ENCODE measurements at regions not wholly inside any gene's neighbourhood (a gene's known extent, or its start where the extent isn't known, plus 50 kb on each side); places are given as distances from the start of the nearest gene placed in this dataset.

- DNase-seq (ENCODE audit: low spot score in 2 of 2) (no peak), ATAC-seq (no peak)
- H3K9me3 Mint-ChIP-seq: no peaks in the 10 kb centered on the region
- no peaks in the 10 kb centered on the region for H3K36me3 Mint-ChIP-seq
- no peak overlapping the region for H3K27ac Mint-ChIP-seq
Observed at GRCh38 chr15:101558221-101558941, 68.9 kb upstream of the PCSK6 start.

GRCh38 chr15:101556273-101556672, 66.8 kb upstream of the PCSK6 start:
- no peak for ATAC-seq
- H3K9me3 Mint-ChIP-seq: no peaks in the 10 kb centered on the region
- no peak for DNase-seq (ENCODE audit: low spot score in 2 of 2)
- no peaks in the 10 kb centered on the region for H3K36me3 Mint-ChIP-seq
- no peak overlapping the region for H3K27ac Mint-ChIP-seq

GRCh38 chr15:101554115-101554915, 64.8 kb upstream of the PCSK6 start:
- Mint-ChIP-seq H3K9me3 (no peaks in the 10 kb centered on the region), H3K36me3 (no peaks in the 10 kb centered on the region), H3K27ac (no peak overlapping the region)
- DNase-seq (ENCODE audit: low spot score in 2 of 2) (no peak), ATAC-seq (no peak)

- peaks cover 0 to 4% of the 10 kb centered on the region in 2 donors for H3K9me3 Mint-ChIP-seq
Observed at GRCh38 chr15:101551696-101552591, 62.4 kb upstream of the PCSK6 start.

GRCh38 chr15:101550124-101550523, 60.6 kb upstream of the PCSK6 start:
- no peak overlapping the region for H3K27ac Mint-ChIP-seq
- H3K36me3 Mint-ChIP-seq: no peaks in the 10 kb centered on the region
- no peak for ATAC-seq
- H3K9me3 Mint-ChIP-seq: peaks cover 0 to 4% of the 10 kb centered on the region in 2 donors
- DNase-seq (ENCODE audit: low spot score in 2 of 2): no peak

More at GRCh38 chr15:101551696-101552591, 62.4 kb upstream of the PCSK6 start:
- no peaks in the 10 kb centered on the region for H3K36me3 Mint-ChIP-seq
- H3K27ac Mint-ChIP-seq: no peak overlapping the region
- no peak for ATAC-seq
- no peak for DNase-seq (ENCODE audit: low spot score in 2 of 2)

- H3K27ac Mint-ChIP-seq: no peak overlapping the region
- ATAC-seq: no peak
- peaks cover 0 to 4% of the 10 kb centered on the region in 2 donors for H3K9me3 Mint-ChIP-seq
- H3K36me3 Mint-ChIP-seq: no peaks in the 10 kb centered on the region
- no peak for DNase-seq (ENCODE audit: low spot score in 2 of 2)
Observed at GRCh38 chr15:101549647-101550046, 60.1 kb upstream of the PCSK6 start.

GRCh38 chr15:101547737-101548136, 58.2 kb upstream of the PCSK6 start:
- peaks cover 0 to 4% of the 10 kb centered on the region in 2 donors for H3K9me3 Mint-ChIP-seq
- H3K36me3 Mint-ChIP-seq: no peaks in the 10 kb centered on the region
- ATAC-seq: no peak
- DNase-seq (ENCODE audit: low spot score in 2 of 2): no peak
- H3K27ac Mint-ChIP-seq: no peak overlapping the region

GRCh38 chr15:101545548-101546505, 56.3 kb upstream of the PCSK6 start:
- H3K9me3 Mint-ChIP-seq: peaks cover 0 to 4% of the 10 kb centered on the region in 2 donors
- no peak for DNase-seq (ENCODE audit: low spot score in 2 of 2)
- no peak for ATAC-seq
- no peaks in the 10 kb centered on the region for H3K36me3 Mint-ChIP-seq
- H3K27ac Mint-ChIP-seq: no peak overlapping the region

- DNase-seq (ENCODE audit: low spot score in 2 of 2) (no peak), ATAC-seq (no peak)
- H3K36me3 Mint-ChIP-seq: no peaks in the 10 kb centered on the region
- peaks cover 0 to 4% of the 10 kb centered on the region in 2 donors for H3K9me3 Mint-ChIP-seq
- H3K27ac Mint-ChIP-seq: no peak overlapping the region
Observed at GRCh38 chr15:101544613-101544945, 55.1 kb upstream of the PCSK6 start.

GRCh38 chr15:101543926-101544612, 54.6 kb upstream of the PCSK6 start:
- DNase-seq (ENCODE audit: low spot score in 2 of 2): no peak
- peaks cover 0 to 4% of the 10 kb centered on the region in 2 donors for H3K9me3 Mint-ChIP-seq
- H3K36me3 Mint-ChIP-seq: no peaks in the 10 kb centered on the region
- ATAC-seq: no peak
- peak overlapping the region in 1 of 2 donors; percentile 79 for H3K27ac Mint-ChIP-seq

- ATAC-seq (no peak), DNase-seq (ENCODE audit: low spot score in 2 of 2) (no peak)
- H3K36me3 Mint-ChIP-seq: no peaks in the 10 kb centered on the region
- H3K27ac Mint-ChIP-seq: no peak overlapping the region
- H3K9me3 Mint-ChIP-seq: peaks cover 0 to 4% of the 10 kb centered on the region in 2 donors
Observed at GRCh38 chr15:101543431-101543830, 53.9 kb upstream of the PCSK6 start.

GRCh38 chr15:101543026-101543390, 53.5 kb upstream of the PCSK6 start:
- peaks cover 0 to 3% of the 10 kb centered on the region in 2 donors for H3K9me3 Mint-ChIP-seq
- no peak overlapping the region for H3K27ac Mint-ChIP-seq
- no peaks in the 10 kb centered on the region for H3K36me3 Mint-ChIP-seq
- DNase-seq (ENCODE audit: low spot score in 2 of 2) (no peak), ATAC-seq (no peak)

GRCh38 chr15:101542306-101543025, 53.0 kb upstream of the PCSK6 start:
- DNase-seq (ENCODE audit: low spot score in 2 of 2): no peak
- no peaks in the 10 kb centered on the region for H3K9me3 Mint-ChIP-seq
- H3K27ac Mint-ChIP-seq: no peak overlapping the region
- H3K36me3 Mint-ChIP-seq: no peaks in the 10 kb centered on the region
- no peak for ATAC-seq

- no peak for DNase-seq (ENCODE audit: low spot score in 2 of 2)
- Mint-ChIP-seq H3K9me3 (no peaks in the 10 kb centered on the region), H3K27ac (no peak overlapping the region), H3K36me3 (no peaks in the 10 kb centered on the region)
- no peak for ATAC-seq
Observed at GRCh38 chr15:101541501-101542292, 52.2 kb upstream of the PCSK6 start.
